B cell (primary cell): ENCODE measurements at regions not wholly inside any gene's neighbourhood (a gene's known extent, or its start where the extent isn't known, plus 50 kb on each side); places are given as distances from the start of the nearest gene placed in this dataset.

Source experiments
- EZH2 ChIP-seq: IDR thresholded peaks from 2 replicates; pipeline ENCODE4 v1.6.1; 2012; ENCODE audit warnings: borderline replicate concordance, low read depth, mild to moderate bottlenecking, moderate library complexity, low read length; ENCODE audit not compliant: insufficient read depth, poor library complexity, severe bottlenecking
- TF ChIP-seq, protein P1 (sequence below): fragments of 200-600 bp; IDR thresholded peaks from one replicate; pipeline ENCODE4 v1.8.0; 2022; ENCODE audit warnings: antibody characterized with exemption, mild to moderate bottlenecking

DNA sequence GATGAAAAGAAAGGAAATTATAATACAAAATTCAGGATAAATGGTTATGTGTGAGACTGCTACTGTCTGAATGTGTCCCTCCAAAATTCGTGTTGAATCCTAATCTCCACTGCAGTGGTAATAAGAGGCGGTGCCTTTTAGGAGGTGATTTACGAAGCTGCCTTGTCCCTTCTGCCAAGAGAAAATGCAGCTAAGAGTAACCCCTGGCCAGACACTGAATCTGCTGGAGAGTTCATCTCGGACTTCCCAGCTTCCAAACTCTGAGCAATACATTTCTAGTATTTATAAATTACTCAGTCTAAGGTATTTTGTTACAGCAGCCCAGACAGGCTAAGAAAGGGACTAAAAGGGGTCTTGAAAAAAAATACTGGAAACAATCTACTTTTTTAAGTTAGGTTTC lies 152.6 kb downstream of the KLF12 start:
- TF ChIP-seq, protein P1, sequence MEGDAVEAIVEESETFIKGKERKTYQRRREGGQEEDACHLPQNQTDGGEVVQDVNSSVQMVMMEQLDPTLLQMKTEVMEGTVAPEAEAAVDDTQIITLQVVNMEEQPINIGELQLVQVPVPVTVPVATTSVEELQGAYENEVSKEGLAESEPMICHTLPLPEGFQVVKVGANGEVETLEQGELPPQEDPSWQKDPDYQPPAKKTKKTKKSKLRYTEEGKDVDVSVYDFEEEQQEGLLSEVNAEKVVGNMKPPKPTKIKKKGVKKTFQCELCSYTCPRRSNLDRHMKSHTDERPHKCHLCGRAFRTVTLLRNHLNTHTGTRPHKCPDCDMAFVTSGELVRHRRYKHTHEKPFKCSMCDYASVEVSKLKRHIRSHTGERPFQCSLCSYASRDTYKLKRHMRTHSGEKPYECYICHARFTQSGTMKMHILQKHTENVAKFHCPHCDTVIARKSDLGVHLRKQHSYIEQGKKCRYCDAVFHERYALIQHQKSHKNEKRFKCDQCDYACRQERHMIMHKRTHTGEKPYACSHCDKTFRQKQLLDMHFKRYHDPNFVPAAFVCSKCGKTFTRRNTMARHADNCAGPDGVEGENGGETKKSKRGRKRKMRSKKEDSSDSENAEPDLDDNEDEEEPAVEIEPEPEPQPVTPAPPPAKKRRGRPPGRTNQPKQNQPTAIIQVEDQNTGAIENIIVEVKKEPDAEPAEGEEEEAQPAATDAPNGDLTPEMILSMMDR, result no peak
- TF ChIP-seq EZH2, result no peak
